ENCODE measurements at regions not wholly inside any gene's neighbourhood (a gene's known extent, or its start where the extent isn't known, plus 50 kb on each side); places are given as distances from the start of the nearest gene placed in this dataset.

DNA sequence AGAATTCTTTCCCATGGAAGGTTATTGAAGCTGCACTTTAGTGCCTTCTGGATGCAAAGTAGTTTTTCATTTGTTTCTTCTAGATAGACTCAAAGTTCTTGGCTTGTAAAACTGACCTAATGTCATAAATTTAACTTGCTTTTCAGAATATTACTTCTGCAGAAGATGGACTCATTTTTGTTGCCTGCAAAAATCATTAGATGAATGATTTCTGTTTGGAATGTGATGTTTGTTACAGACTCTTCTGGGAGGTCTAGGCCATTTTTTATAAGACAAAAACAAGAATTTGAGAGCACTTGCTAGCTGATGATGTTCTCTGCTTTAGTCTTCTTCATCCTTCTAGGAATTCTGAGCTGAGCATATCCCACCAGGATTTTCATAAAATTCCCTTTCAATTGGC is 308.6 kb upstream of the GIMD1 start:
- no peak for DNase-seq (ENCODE audit: low read depth in 2 of 2)

DNA sequence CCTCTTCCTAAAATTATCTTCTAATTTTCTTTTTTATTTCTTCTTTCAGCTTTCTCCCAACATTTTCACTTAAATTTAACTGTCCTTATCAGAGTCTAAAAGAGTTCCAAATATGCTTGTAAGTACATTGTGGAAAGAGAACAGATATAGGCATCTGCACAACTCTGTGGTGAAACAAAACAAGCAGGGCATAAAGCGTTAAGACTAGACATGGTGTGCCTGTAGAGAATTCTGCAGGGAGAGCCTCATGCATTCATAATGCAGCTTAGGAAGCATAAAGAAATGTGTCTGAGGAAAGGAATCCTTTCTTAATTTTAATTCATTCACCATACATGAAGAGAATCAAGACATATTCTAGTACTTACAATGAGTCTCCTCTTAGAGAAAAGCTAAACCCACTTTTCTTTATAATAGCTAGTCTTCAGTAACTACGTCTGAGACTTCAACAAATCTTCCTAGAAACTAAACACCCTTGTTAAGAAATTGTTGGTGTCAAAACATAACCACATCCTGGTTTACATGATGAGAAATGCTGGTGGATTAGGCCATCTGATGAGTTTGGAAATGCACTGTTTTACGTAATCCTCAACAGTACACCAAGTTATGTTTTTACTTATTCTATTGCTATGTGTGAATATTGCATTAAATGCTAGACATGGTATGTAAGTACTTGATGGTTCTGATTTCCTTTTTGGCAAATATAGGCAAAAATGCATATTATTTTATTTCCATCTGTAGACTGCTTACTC is 307.8 kb upstream of the GIMD1 start:
- no peak for DNase-seq (ENCODE audit: low read depth in 2 of 2)

- DNase-seq (ENCODE audit: low read depth in 2 of 2) = no peak
These were observed 303.1 kb upstream of the GIMD1 start for GRCh38 chr4:106671716-106672115.

- DNase-seq (ENCODE audit: low read depth in 2 of 2) = no peak
These were observed 302.4 kb upstream of the GIMD1 start for GRCh38 chr4:106670976-106671375.

- DNase-seq (ENCODE audit: low read depth in 2 of 2) = no peak
These were observed 290.8 kb upstream of the GIMD1 start for GRCh38 chr4:106659371-106659770.

DNA sequence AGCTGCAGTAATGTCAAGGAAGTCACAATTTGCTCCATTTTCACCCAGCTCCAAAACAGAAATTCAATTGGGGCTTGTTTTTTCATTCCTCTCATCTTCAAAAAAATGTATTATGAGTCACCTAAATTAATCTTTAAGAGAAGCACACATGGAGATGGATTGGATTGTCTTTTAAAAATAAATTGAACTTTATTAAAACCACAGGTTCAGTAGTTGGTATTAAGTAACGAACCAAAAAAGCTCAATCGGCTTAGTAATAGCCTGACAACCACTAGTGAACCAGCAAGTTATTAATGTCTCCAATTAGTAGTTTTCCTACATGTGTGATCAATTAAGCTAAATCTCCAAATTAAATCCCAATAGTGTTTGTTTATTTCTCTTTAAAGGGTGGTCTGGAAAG is 283.5 kb upstream of the GIMD1 start:
- DNase-seq (ENCODE audit: low read depth in 2 of 2) = no peak

DNA sequence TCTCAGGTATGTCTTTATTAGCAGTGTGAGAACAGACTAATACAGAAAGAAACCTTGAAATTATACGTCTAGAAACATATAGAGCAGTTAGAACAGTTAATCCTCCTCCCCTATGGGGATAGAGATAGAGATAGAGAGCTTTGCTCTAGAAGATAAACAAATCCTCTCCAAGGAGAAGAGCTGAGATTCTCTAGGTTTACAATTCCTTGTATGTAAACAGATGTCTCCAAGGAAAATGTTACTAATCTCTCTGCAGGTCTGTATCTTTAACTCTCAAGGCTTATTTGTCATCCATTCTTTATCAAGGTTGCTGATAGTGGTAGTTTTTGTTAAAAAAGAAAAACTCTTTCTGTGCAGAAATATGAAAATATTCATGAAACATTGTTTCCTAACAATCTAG is 282.1 kb upstream of the GIMD1 start:
- no peak for DNase-seq (ENCODE audit: low read depth in 2 of 2)

DNA sequence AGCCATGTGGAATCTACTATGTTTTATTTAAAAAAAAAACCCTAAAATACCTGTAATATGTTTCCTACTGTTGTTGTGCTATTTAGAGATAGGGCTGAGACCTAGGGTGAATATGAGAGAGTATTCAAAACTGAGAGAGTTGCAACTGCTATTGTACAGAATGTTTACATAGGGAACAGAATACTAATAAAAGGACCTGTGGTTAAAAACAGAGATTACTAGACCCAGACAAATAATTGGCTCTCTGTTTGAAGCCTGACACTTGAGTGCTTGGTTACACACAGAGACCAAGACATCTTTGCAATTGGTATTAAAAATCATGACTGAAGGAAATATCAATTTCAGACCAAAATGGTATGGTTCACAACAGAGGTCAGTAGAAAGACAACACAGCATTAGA is 278.9 kb upstream of the GIMD1 start:
- DNase-seq (ENCODE audit: low read depth in 2 of 2) = no peak

DNA sequence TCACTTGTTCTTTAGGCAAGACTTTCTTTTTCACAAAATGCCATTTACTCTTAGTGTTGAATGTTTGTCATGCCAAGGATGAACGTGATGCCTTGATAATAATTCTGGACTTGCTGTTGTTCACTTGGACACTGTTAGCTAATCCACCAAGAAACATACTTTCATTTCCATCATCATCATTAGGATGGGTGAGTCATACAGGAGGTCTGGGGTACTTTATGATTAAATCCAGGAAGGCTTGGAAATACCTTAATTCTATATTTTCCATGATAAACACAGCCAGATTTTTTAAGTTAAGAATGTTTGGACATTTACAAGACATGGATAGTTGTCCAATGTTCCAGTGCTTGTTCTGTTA is 260.7 kb upstream of the GIMD1 start:
- DNase-seq (ENCODE audit: low read depth in 2 of 2) = no peak

- DNase-seq (ENCODE audit: low read depth in 2 of 2) = no peak
These were observed 260.1 kb upstream of the GIMD1 start for GRCh38 chr4:106628586-106629267.

- DNase-seq (ENCODE audit: low read depth in 2 of 2) = no peak
These were observed 258.5 kb upstream of the GIMD1 start for GRCh38 chr4:106627051-106627450.

DNA sequence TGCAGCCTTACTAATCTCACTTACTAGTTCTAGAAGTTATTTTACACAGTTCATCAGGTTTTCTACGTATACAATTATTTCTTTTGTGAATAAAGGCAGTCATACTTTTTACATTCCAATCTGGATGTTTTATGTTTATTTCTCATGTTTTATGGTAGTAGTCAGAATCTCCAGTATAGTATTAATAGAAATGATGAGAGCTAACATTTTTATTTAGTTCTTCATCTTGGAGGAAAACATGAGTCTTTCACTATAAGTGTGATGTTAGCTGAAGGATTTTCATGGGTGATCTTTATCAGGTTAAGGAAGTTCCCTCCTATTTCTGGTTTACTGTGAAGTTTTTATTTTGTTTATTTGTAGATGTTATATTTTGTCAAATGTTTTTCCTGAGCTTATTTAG is 256.1 kb upstream of the GIMD1 start:
- no peak for DNase-seq (ENCODE audit: low read depth in 2 of 2)

DNA sequence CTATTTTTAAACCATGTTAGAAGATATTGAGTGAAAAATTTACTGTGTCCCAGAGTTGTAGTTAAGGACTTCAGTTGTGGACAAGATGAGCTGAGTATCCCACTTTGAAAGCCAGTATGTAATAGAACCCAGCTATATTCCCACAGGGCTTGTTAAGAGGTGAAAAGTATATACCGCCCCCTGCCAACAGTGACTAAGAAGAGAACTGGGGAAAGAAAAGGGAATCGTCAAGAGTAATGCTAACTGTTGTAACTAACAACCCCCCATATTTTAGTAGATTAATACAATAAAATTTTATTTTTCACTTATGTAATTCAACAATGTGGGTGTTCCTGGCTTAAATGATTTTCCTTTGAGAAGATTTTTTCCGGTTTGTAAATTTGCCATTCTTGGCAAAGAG is 250.4 kb upstream of the GIMD1 start:
- DNase-seq (ENCODE audit: low read depth in 2 of 2) = no peak

DNA sequence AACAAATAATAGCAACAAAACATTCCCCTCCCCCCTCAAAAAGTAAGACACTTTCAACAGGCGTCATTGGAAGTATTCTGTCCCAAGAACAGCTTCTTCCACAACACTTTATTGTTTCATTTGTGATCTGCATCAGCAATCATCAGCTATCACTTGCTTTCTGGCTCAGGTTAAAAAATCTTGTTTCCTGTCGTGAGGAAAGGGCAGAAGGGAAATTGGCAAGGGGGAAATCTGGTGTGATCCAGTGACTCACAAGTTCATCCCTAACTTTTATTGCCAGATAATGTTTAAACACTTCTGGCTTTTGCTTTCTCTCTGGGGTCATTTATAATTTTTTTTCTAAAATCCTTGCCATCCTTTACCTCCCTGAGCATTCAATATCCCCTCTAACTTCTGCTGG is 247.4 kb upstream of the GIMD1 start:
- no peak for DNase-seq (ENCODE audit: low read depth in 2 of 2)

- DNase-seq (ENCODE audit: low read depth in 2 of 2) = no peak
These were observed 246.9 kb upstream of the GIMD1 start for GRCh38 chr4:106615410-106615945.

- no peak for DNase-seq (ENCODE audit: low read depth in 2 of 2)
These were observed 245.9 kb upstream of the GIMD1 start for GRCh38 chr4:106614441-106614840.

DNA sequence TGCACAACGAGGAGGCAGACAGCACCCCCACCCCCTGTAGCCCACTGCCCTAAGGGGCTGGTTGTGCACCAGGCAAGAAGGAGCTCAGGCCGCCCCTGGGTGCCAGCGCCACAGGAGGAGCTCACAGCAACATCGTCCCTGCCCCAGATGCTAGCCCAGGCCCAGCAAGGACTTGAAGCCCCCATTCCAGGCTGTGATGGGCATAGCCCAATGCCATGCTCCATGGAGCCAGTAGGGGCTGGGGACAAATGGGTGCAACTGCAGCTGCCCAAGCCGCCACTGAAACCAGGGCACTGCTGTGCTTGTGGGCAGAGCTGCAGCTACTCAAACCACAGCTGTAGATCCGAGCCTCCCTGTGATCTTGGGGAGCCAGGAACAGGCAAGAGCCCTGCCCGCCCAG is 241.3 kb upstream of the GIMD1 start:
- DNase-seq (ENCODE audit: low read depth in 2 of 2) = no peak

GRCh38 chr4:106607558-106607957 is 239.0 kb upstream of the GIMD1 start:
- DNase-seq (ENCODE audit: low read depth in 2 of 2) = no peak

DNA sequence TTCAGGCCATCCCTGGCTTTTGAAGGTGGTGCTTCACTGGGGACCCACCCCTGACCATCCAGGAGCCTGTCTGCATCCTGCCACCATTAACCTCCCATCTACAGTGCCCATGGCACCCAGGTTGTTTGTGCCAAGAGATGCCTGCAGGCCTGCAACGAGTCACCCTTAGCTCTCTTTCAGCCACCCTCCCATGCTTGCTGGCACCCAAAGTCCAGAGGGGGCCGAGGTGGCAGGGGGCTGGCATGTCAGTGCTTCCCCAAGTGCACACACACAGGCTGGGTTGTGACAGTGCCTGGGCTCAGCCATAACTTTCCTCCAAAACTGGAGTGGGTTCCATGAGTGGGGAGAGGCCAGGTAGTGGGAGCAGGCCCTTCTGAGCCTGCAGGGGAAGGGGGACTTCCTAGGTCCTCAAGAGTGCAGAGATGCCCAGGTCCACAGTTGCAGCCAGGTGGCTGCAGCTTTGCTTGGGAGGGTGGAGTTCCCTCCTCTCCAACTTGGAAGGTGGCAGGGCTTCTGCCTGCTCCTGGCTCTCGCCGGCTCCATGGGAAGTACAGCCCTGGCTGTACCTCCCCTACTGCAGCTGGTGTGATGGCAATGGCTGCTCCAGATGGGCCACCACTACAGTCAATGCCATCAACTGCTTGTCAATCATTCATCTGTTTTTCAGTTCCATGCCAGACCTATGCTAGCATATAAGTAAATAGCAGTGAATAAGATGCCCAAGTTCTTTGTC is 235.9 kb upstream of the GIMD1 start:
- DNase-seq (ENCODE audit: low read depth in 2 of 2) = no peak

- DNase-seq (ENCODE audit: low read depth in 2 of 2) = no peak
These were observed 234.9 kb upstream of the GIMD1 start for GRCh38 chr4:106603471-106603870.

GRCh38 chr4:106602711-106603110 is 234.1 kb upstream of the GIMD1 start:
- DNase-seq (ENCODE audit: low read depth in 2 of 2) = no peak

DNA sequence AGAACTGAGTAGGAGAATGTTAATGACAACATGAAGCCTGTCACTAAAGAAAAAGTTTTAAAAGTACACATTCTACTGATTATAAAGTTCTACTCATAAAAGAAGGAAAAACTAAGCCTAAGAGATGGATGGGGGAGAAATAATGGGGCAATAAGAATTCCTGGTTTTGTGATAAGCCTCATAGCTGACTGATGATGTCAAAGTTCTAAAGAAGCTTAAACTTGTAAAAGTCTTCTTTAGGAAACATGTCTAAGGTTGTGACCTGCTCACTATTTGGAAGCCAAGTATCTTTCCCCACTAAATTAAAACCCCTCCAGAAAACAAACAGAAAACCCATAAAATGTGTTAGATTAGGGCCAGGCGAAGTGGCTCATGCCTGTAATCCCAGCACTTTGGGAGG is 232.9 kb upstream of the GIMD1 start:
- no peak for DNase-seq (ENCODE audit: low read depth in 2 of 2)

GRCh38 chr4:106595906-106596305 is 227.3 kb upstream of the GIMD1 start:
- DNase-seq (ENCODE audit: low read depth in 2 of 2) = no peak

All from activated CD4-positive, alpha-beta T cell treated with anti-CD3 and anti-CD28 coated beads for 24 hours (primary cell).